GM12878 (cell line): ENCODE measurements at regions not wholly inside any gene's neighbourhood (a gene's known extent, or its start where the extent isn't known, plus 50 kb on each side); places are given as distances from the start of the nearest gene placed in this dataset.

Source experiments
- CBFB ChIP-seq: IDR thresholded peaks from 2 replicates; pipeline ENCODE4 v1.6.1; 2016; ENCODE audit warnings: antibody characterized with exemption, low read depth
- POLR2A ChIP-seq: IDR thresholded peaks from 2 replicates; pipeline ENCODE4 v1.6.1; 2011; ENCODE audit warnings: low read depth, mild to moderate bottlenecking, low read length
- TCF12 ChIP-seq: IDR thresholded peaks from 2 replicates; pipeline ENCODE4 v1.6.1; 2011; ENCODE audit warnings: low read depth, mild to moderate bottlenecking, low read length
- YY1 ChIP-seq: IDR thresholded peaks from 2 replicates; pipeline ENCODE4 v1.6.1; 2011; ENCODE audit warnings: low read depth, mild to moderate bottlenecking, low read length
- TF ChIP-seq, protein P1 (sequence below), 3 experiments: IDR thresholded peaks in 2 of 3; conservative IDR thresholded peaks in 1 of 3; 2 replicates each; pipeline ENCODE4 v1.5.1; 2011; ENCODE audit warnings: low read depth in 3 of 3, low read length in 3 of 3, mild to moderate bottlenecking in 3 of 3, control low read depth in 2 of 3, moderate library complexity in 2 of 3, inconsistent platforms in 1 of 3, mixed read lengths in 1 of 3; ENCODE audit not compliant: control insufficient read depth in 2 of 3, insufficient read depth in 1 of 3; ENCODE audit errors: extremely low read depth in 1 of 3

DNA sequence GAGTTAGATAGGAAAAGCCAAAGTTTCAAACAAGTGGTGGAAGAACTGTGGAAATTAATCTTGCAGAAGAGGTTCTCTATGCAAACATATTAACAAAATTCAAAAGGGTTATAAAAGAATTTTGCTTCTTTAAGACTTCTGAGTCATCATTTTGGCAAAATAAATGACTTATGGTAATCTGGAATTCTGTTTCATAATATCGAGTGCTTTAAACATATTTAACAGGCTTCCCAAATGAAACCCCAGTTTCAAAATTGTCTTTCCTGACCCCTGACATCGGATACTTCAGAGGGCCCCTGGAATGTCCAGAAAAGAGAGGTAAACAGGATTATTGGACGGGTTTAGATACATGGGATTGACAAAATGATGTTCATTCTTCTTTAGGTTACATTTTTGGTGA is 444.6 kb downstream of the HTR7 start:
- TF ChIP-seq, protein P1, sequence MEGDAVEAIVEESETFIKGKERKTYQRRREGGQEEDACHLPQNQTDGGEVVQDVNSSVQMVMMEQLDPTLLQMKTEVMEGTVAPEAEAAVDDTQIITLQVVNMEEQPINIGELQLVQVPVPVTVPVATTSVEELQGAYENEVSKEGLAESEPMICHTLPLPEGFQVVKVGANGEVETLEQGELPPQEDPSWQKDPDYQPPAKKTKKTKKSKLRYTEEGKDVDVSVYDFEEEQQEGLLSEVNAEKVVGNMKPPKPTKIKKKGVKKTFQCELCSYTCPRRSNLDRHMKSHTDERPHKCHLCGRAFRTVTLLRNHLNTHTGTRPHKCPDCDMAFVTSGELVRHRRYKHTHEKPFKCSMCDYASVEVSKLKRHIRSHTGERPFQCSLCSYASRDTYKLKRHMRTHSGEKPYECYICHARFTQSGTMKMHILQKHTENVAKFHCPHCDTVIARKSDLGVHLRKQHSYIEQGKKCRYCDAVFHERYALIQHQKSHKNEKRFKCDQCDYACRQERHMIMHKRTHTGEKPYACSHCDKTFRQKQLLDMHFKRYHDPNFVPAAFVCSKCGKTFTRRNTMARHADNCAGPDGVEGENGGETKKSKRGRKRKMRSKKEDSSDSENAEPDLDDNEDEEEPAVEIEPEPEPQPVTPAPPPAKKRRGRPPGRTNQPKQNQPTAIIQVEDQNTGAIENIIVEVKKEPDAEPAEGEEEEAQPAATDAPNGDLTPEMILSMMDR (IDR thresholded peaks at IDR 0.05 in 2 of 3, conservative IDR thresholded peaks at IDR 0.05 in 1 of 3; ENCODE audit: control insufficient read depth in 2 of 3, extremely low read depth in 1 of 3, insufficient read depth in 1 of 3, low read depth in 3 of 3, low read length in 3 of 3): no peak
- TF ChIP-seq POLR2A (no peak), YY1 (no peak), TCF12 (no peak), CBFB (no peak)
